ENCODE measurements at regions not wholly inside any gene's neighbourhood (a gene's known extent, or its start where the extent isn't known, plus 50 kb on each side); places are given as distances from the start of the nearest gene placed in this dataset.
A peak's percentile ranks its signal among the peaks of the same experiment; 100 is the strongest.

GRCh38 chr2:120976501-120977307 lies 241.0 kb downstream of the GLI2 start:
- no peak for DNase-seq (ENCODE audit: low spot score)

DNA sequence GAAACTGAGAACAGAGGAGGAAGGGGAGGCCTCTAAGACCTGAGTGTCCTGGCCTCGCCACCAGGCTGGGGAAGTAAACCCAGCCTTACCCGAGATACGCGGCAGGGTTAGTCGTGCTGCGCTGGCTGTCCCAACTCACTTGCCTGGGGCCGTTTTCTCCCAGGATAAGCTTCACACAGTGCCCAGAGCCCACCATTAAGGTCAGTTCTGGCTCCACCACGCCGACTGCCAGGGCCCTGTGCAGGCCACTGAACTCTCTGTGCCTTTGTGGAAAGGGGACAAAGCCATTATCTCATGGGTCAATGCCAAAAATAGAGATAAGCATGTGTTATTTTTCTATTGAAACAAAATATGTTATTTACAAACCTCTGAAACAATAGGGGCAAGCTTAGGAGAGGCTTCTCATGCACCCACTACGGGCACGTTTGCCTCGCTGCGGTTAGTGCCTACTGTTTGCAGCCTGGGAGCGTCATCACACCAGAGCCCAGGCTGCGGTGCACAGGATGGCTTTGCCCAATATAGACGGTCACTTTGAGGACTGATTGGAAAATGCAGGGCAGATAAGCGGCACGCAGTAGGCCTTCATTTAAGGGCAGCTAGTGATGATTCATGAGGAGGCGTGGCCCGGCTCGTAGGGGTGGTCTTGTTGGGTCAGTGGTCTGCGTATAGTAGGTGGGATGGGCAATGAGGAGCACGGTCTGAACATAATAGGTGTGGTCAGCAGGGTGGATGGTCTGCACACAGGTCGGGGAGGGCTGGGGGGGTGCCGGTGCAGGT lies 242.1 kb downstream of the GLI2 start:
- no peak for DNase-seq (ENCODE audit: low spot score)

DNA sequence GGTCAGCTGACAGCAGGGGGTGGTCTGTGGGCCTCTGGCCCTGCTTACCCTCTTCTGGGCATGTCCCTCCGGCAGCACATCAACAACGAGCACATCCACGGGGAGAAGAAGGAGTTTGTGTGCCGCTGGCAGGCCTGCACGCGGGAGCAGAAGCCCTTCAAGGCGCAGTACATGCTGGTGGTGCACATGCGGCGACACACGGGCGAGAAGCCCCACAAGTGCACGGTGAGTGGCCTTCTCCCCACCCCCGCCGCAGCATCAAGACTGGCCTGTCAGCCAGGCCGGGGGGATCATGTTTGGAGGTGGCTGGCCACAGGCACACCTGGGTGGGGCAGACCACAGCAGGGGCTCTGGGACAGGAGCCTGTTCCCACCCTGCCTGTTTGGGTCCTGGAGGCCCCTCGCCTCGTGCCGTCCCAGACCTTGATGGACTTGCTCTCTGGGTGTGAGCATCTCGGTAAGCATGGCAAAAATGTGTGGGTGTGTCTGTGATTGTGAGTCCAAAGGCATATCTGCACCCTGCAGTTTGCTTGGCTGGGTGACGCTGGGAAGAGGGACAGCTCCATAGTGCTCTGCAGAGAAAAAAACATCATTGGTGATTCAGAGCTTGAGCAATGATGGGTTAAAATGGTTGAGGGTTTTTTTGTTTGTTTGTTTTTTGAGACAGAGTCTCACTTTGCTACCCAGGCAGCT lies 242.8 kb downstream of the GLI2 start:
- DNase-seq (ENCODE audit: low spot score): no peak

- DNase-seq (ENCODE audit: low spot score): no peak
Measured at GRCh38 chr2:120979398-120979797, 243.7 kb downstream of the GLI2 start.

GRCh38 chr2:120979921-120980320 lies 244.3 kb downstream of the GLI2 start:
- no peak for DNase-seq (ENCODE audit: low spot score)

DNA sequence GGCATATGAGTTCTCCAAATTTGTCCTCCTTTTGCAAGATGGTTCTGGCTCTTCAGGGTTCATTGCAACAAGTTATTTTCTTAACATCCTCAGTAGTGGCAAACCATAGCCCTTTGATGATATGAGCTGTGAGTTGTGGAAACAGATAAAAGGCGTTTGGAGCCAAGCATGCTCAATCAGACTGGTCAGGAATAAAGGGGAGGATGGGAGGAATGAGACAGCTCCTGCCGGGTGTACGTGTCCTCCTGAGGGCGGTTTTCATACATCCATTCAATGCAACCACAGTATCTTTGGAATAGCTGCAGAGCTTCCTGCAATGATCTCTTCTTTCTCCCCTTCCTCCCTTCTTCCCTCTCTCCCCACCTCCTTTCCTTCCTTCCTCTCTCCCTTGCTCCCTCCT lies 245.8 kb downstream of the GLI2 start:
- DNase-seq (ENCODE audit: low spot score): no peak

DNA sequence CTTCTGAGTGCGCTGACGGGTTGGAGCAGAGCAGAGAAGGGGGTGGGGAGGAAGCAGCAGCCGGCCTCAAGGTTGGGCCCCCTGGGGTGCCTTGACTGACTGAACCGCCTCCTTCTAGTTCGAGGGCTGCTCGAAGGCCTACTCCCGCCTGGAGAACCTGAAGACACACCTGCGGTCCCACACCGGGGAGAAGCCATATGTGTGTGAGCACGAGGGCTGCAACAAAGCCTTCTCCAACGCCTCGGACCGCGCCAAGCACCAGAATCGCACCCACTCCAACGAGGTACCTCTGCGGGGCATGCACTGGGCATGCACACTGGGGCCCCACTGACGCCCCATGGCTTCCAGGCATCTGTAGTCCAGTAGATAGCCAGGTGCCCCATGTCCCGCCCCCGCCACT lies 246.9 kb downstream of the GLI2 start:
- DNase-seq (ENCODE audit: low spot score): peak; percentile 57

GRCh38 chr2:120983344-120983743 lies 247.7 kb downstream of the GLI2 start:
- no peak for DNase-seq (ENCODE audit: low spot score)

DNA sequence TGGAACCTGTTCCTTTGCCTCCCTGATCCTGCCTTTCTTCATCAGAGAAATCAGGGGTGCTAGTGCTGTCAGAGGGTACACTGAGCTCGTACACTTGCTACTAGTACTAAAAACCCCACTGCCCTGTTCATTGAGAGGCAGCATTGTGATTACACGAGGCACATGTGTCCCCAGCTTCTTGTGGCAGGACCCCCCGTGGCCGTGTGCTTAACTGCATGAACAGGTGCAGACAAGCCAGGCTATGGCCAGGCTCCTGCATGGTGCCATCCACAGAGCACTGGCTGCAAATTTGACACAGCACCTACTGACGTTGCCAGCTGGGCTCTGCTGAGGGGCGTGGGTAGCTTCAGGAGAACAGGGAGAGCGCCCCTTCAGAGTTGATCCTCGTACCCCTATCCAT lies 248.4 kb downstream of the GLI2 start:
- no peak for DNase-seq (ENCODE audit: low spot score)

DNA sequence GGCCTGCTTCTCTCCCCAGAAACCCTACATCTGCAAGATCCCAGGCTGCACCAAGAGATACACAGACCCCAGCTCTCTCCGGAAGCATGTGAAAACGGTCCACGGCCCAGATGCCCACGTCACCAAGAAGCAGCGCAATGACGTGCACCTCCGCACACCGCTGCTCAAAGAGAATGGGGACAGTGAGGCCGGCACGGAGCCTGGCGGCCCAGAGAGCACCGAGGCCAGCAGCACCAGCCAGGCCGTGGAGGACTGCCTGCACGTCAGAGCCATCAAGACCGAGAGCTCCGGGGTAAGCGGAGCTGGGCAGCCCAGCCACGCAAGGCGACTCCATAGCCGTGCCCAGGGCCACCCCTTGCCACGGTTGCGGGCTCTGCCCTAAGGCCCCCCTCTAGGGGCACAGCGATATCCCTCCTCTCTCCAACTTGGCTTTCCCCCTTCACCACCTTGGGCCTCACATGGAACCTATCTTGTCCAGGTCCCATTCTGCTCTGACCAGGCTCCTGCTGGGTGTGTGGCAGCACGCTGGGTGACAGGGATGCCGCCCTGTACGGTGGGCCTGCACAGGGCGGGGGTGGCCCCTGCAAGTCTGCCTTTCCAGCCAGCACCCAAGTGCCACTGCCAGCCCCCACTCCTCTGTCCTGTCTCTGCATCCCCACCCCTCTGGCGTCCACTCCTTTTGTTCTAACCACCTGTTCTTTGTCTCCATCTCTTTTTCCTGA lies 248.9 kb downstream of the GLI2 start:
- no peak for DNase-seq (ENCODE audit: low spot score)

DNA sequence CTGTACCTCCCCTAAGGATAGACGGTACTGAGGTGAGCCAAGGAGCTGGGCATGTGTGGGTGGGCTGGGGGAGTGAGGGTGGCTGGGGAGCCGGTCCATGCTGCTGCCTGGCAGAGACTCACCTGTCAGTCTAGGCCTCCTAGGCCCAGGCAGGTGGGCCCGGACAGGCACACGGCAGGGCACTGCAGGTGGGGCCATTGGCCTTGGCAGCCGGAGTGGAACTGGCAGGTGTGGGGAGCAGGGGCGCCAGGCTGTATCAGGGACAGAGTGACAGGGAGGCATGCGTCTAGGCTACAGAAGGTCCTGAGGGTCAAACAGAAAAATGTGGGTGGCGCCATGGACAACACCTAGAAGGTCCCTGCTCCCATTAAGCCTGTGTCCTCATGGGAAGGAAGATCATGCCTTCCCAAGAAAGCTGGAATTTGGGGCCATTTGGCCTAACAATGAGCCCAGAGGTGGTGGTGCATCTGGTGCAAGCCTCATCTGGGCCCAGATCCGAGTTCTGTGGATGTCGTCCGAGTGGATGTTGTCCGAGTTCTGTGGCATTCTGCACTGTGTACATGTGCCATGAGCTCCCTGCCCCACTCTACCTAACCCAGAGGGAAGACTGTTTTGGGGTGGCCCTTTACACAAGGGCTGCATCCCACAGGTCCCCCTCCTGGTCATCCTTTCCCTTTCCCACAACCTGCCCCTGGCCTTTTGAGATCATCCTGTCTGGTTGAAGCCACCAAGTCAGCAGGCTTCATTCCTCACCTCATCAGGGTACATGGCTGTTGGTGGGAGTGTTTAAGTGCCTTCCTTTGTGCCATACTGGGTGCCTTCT lies 249.7 kb downstream of the GLI2 start:
- no peak for DNase-seq (ENCODE audit: low spot score)

GRCh38 chr2:120985997-120986651 lies 250.5 kb downstream of the GLI2 start:
- DNase-seq (ENCODE audit: low spot score): no peak

- DNase-seq (ENCODE audit: low spot score): no peak
Measured at GRCh38 chr2:120986898-120987650, 251.4 kb downstream of the GLI2 start.

GRCh38 chr2:120988051-120988699 lies 252.5 kb downstream of the GLI2 start:
- DNase-seq (ENCODE audit: low spot score): no peak

- no peak for DNase-seq (ENCODE audit: low spot score)
Measured at GRCh38 chr2:120988700-120989511, 253.2 kb downstream of the GLI2 start.

DNA sequence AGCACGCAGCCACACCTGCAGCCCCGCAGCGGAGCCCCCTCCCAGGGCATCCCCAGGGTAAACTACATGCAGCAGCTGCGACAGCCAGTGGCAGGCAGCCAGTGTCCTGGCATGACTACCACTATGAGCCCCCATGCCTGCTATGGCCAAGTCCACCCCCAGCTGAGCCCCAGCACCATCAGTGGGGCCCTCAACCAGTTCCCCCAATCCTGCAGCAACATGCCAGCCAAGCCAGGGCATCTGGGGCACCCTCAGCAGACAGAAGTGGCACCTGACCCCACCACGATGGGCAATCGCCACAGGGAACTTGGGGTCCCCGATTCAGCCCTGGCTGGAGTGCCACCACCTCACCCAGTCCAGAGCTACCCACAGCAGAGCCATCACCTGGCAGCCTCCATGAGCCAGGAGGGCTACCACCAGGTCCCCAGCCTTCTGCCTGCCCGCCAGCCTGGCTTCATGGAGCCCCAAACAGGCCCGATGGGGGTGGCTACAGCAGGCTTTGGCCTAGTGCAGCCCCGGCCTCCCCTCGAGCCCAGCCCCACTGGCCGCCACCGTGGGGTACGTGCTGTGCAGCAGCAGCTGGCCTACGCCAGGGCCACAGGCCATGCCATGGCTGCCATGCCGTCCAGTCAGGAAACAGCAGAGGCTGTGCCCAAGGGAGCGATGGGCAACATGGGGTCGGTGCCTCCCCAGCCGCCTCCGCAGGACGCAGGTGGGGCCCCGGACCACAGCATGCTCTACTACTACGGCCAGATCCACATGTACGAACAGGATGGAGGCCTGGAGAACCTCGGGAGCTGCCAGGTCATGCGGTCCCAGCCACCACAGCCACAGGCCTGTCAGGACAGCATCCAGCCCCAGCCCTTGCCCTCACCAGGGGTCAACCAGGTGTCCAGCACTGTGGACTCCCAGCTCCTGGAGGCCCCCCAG lies 254.1 kb downstream of the GLI2 start:
- DNase-seq (ENCODE audit: low spot score): no peak

DNA sequence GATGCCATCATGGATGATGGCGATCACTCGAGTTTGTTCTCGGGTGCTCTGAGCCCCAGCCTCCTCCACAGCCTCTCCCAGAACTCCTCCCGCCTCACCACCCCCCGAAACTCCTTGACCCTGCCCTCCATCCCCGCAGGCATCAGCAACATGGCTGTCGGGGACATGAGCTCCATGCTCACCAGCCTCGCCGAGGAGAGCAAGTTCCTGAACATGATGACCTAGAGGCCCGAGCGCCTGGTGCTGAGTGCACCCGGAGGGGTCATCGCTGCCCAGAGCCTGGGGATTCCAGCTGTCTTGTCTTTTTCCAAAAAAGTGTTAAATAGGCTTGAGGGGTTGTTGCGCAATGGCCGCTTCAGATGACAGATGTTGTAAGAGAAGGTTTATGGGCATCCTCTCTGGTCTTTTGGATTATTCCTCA lies 254.8 kb downstream of the GLI2 start:
- no peak for DNase-seq (ENCODE audit: low spot score)
